Keratinocyte (primary cell): ENCODE measurements at regions not wholly inside any gene's neighbourhood (a gene's known extent, or its start where the extent isn't known, plus 50 kb on each side); places are given as distances from the start of the nearest gene placed in this dataset.

Experiments
- DNase-seq: peaks from one replicate; pipeline ENCODE4 v3.0.0-alpha.2; 2011; ENCODE audit warnings: low read depth, missing footprints, low spot score
- FAIRE-seq: peaks from 2 replicates; lab custom pipeline; 2011; peaks lifted over from hg19 to GRCh38; lab: Jason Lieb, UNC
- H2AFZ ChIP-seq: 2 replicates; pipeline ENCODE4 v1.6.0; 2012; ENCODE audit warnings: low read length, control low read depth, inconsistent platforms; ENCODE audit not compliant: control insufficient read depth
- H3K27ac ChIP-seq: 2 replicates; pipeline ENCODE4 v1.5.1; 2011; ENCODE audit warnings: low read length; ENCODE audit not compliant: control insufficient read depth, insufficient read depth
- H3K27me3 ChIP-seq: 3 replicates; pipeline ENCODE4 v1.6.0; 2011; ENCODE audit warnings: low read length; ENCODE audit not compliant: control insufficient read depth, insufficient read depth; ENCODE audit errors: extremely low read depth
- H3K36me3 ChIP-seq, 2 experiments: 2 replicates in 1 of 2; 3 replicates in 1 of 2; pipeline ENCODE4 v1.5.1; 2011; ENCODE audit warnings: low read length in 2 of 2, mild to moderate bottlenecking in 1 of 2; ENCODE audit not compliant: control insufficient read depth in 2 of 2, insufficient read depth in 2 of 2; ENCODE audit errors: extremely low read depth in 1 of 2
- H3K4me1 ChIP-seq: 3 replicates; pipeline ENCODE4 v1.5.1; 2011; ENCODE audit warnings: low read length; ENCODE audit not compliant: control insufficient read depth, insufficient read depth; ENCODE audit errors: extremely low read depth
- H3K4me2 ChIP-seq: 3 replicates; pipeline ENCODE4 v1.6.0; 2011; ENCODE audit warnings: low read depth, low read length; ENCODE audit not compliant: control insufficient read depth, insufficient read depth; ENCODE audit errors: extremely low read depth
- H3K4me3 ChIP-seq, 3 experiments: fragments of 200-600 bp in 1 of 3; sonication (generic) in 1 of 3; 2 replicates in 2 of 3; 3 replicates in 1 of 3; pipeline ENCODE4 v1.5.1; 2011 to 2016; ENCODE audit warnings: low read length in 3 of 3, mild to moderate bottlenecking in 3 of 3, control low read depth in 2 of 3, inconsistent platforms in 1 of 3, low read depth in 1 of 3, mixed read lengths in 1 of 3, mixed run types in 1 of 3, moderate library complexity in 1 of 3; ENCODE audit not compliant: control insufficient read depth in 2 of 3, insufficient read depth in 2 of 3; ENCODE audit errors: extremely low read depth in 1 of 3
- H3K79me2 ChIP-seq: 2 replicates; pipeline ENCODE4 v1.6.0; 2012; ENCODE audit warnings: low read length; ENCODE audit not compliant: control insufficient read depth, insufficient read depth
- H3K9ac ChIP-seq: 3 replicates; pipeline ENCODE4 v1.6.0; 2011; ENCODE audit warnings: low read length; ENCODE audit not compliant: control insufficient read depth, insufficient read depth; ENCODE audit errors: extremely low read depth
- H3K9me1 ChIP-seq: 3 replicates; pipeline ENCODE4 v1.6.0; 2011; ENCODE audit warnings: low read length; ENCODE audit not compliant: control insufficient read depth, insufficient read depth; ENCODE audit errors: extremely low read depth
- H3K9me3 ChIP-seq: 2 replicates; pipeline ENCODE4 v1.5.1; 2012; ENCODE audit warnings: low read depth, low read length; ENCODE audit not compliant: control insufficient read depth
- H4K20me1 ChIP-seq: 3 replicates; pipeline ENCODE4 v1.6.0; 2011; ENCODE audit warnings: low read length; ENCODE audit not compliant: control insufficient read depth, insufficient read depth; ENCODE audit errors: extremely low read depth
- CTCF ChIP-seq, 3 experiments: IDR thresholded peaks in 1 of 3; conservative IDR thresholded peaks in 1 of 3; optimal IDR thresholded peaks in 1 of 3; 2 replicates in 2 of 3; 3 replicates in 1 of 3; pipeline versions ENCODE3 to v1.5.1; 2011; ENCODE audit warnings: low read length in 3 of 3, mild to moderate bottlenecking in 3 of 3, moderate library complexity in 2 of 3, control low read depth in 1 of 3, inconsistent platforms in 1 of 3; ENCODE audit not compliant: insufficient read depth in 2 of 3; ENCODE audit errors: extremely low read depth in 1 of 3
- EZH2 ChIP-seq: IDR thresholded peaks from one replicate; pipeline ENCODE4 v1.6.1; 2012; ENCODE audit warnings: inconsistent platforms, mild to moderate bottlenecking, low read length, moderate library complexity
- dilution Hi-C: fragments of 300-500 bp; cut with MboI; formaldehyde crosslinking; loops from one replicate; pipeline ENCODE4 v1.7.0; 2020; ENCODE audit warnings: low sequenced_read_pairs; ENCODE audit not compliant: extremely low pct_ligation_motif_present

- no peak overlapping the region for H3K4me2 ChIP-seq
- H2AFZ ChIP-seq, result no peak overlapping the region
- no peak overlapping the region for H3K4me3 ChIP-seq
- no peak for FAIRE-seq
- dilution Hi-C loops, result no loop called here
- TF ChIP-seq EZH2 (no peak), CTCF (optimal IDR thresholded peaks at IDR 0.05 in 1 of 3, IDR thresholded peaks at IDR 0.05 in 1 of 3, conservative IDR thresholded peaks at IDR 0.05 in 1 of 3; ENCODE audit: extremely low read depth in 1 of 3, insufficient read depth in 2 of 3, low read length in 3 of 3) (no peak)
- H3K27me3 ChIP-seq, result no peaks in the 10 kb centered on the region
- no peaks in the 10 kb centered on the region for H3K4me1 ChIP-seq
- H3K36me3 ChIP-seq, result no peaks in the 10 kb centered on the region
- H3K9me1 ChIP-seq, result no peaks in the 10 kb centered on the region
- no peaks in the 10 kb centered on the region for H3K79me2 ChIP-seq
- H4K20me1 ChIP-seq, result no peaks in the 10 kb centered on the region
- H3K9me3 ChIP-seq, result no peaks in the 10 kb centered on the region
- DNase-seq, result no peak
- H3K27ac ChIP-seq, result no peak overlapping the region
- no peak overlapping the region for H3K9ac ChIP-seq
Observed at GRCh38 chr1:87935130-87935529, 606.5 kb downstream of the LMO4 start.

DNA sequence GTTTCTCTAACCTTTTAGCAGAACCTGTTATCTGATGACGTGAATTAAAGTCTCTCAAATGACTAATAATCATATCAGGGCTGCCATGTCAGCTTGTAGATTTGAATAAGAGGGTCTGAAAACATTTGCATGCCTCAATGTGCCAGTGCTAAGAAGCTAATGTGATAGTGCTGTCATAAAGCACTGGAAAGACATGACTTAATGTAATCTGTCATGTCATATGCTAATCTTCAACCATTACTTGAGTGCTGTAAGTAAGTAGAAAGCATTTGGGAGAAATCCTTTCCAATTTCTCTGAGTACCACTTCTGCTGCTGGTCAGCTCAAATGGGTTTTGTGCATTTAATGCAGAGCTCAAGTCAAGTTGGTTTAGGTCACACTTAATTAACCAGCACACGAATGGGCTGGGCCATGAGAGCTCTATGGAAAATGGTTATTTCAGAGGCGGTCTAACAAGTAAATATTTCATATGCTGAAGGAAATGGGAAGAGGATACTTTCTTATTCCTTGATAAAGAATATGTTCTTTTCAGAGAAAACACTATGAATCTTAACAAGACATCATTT, 609.2 kb downstream of the LMO4 start:
- H3K27me3 ChIP-seq, result no peaks in the 10 kb centered on the region
- FAIRE-seq, result no peak
- no peak for TF ChIP-seq EZH2
- TF ChIP-seq CTCF (optimal IDR thresholded peaks at IDR 0.05 in 1 of 3, IDR thresholded peaks at IDR 0.05 in 1 of 3, conservative IDR thresholded peaks at IDR 0.05 in 1 of 3; ENCODE audit: extremely low read depth in 1 of 3, insufficient read depth in 2 of 3, low read length in 3 of 3), result no peak
- H3K79me2 ChIP-seq, result no peaks in the 10 kb centered on the region
- no peaks in the 10 kb centered on the region for H3K4me1 ChIP-seq
- DNase-seq, result no peak
- H4K20me1 ChIP-seq, result no peaks in the 10 kb centered on the region
- no peaks in the 10 kb centered on the region for H3K9me1 ChIP-seq
- H3K36me3 ChIP-seq, result no peaks in the 10 kb centered on the region
- H3K9me3 ChIP-seq, result no peaks in the 10 kb centered on the region
- dilution Hi-C loops, result no loop called here
- no peak overlapping the region for H3K27ac ChIP-seq
- no peak overlapping the region for H2AFZ ChIP-seq
- no peak overlapping the region for H3K4me3 ChIP-seq
- H3K4me2 ChIP-seq, result no peak overlapping the region
- no peak overlapping the region for H3K9ac ChIP-seq
